Neural cell (in vitro differentiated cells): ENCODE measurements at regions not wholly inside any gene's neighbourhood (a gene's known extent, or its start where the extent isn't known, plus 50 kb on each side); places are given as distances from the start of the nearest gene placed in this dataset.

Source experiments
- H2AFZ ChIP-seq: fragments of 200-600, 300-800 bp; sonication (generic), shearing (Covaris generic); 2 replicates; pipeline ENCODE4 v1.6.0; 2014; ENCODE audit warnings: low read depth, mild to moderate bottlenecking, antibody characterized with exemption, low read length, moderate library complexity
- H3F3A ChIP-seq: fragments of 200-600 bp; shearing (Covaris generic); 2 replicates; pipeline ENCODE4 v1.6.1; 2016; ENCODE audit warnings: mild to moderate bottlenecking, moderate library complexity, mixed read lengths, antibody characterized with exemption, low read length; ENCODE audit not compliant: insufficient read depth, poor library complexity, severe bottlenecking
- H3K27ac ChIP-seq: fragments of 200-600, 300-800 bp; sonication (generic), shearing (Covaris generic); 2 replicates; pipeline ENCODE4 v1.5.1; 2014; ENCODE audit warnings: mild to moderate bottlenecking, low read length, moderate library complexity
- H3K27me3 ChIP-seq: fragments of 300-800, 200-600 bp; sonication (generic), shearing (Covaris generic); 2 replicates; pipeline ENCODE4 v1.6.0; 2014; ENCODE audit warnings: mild to moderate bottlenecking, low read depth, low read length, moderate library complexity; ENCODE audit not compliant: insufficient read depth
- H3K36me3 ChIP-seq: fragments of 300-800, 200-600 bp; sonication (generic), shearing (Covaris generic); 2 replicates; pipeline ENCODE4 v1.5.1; 2014; ENCODE audit warnings: mild to moderate bottlenecking, antibody characterized with exemption, low read length, moderate library complexity; ENCODE audit not compliant: insufficient read depth
- H3K4me2 ChIP-seq: fragments of 300-800, 200-600 bp; sonication (generic), shearing (Covaris generic); 2 replicates; pipeline ENCODE4 v1.6.0; 2014; ENCODE audit warnings: mild to moderate bottlenecking, low read length
- H3K4me3 ChIP-seq: fragments of 300-800, 200-600 bp; sonication (generic), shearing (Covaris generic); 2 replicates; pipeline ENCODE4 v1.5.1; 2014; ENCODE audit warnings: mild to moderate bottlenecking, low read length, moderate library complexity
- H3K79me2 ChIP-seq: fragments of 200-600 bp; shearing (Covaris generic); replicated peaks from 2 replicates; pipeline ENCODE4 v1.6.0; 2014; ENCODE audit warnings: mild to moderate bottlenecking, low read length, moderate library complexity; ENCODE audit not compliant: insufficient read depth
- H3K9ac ChIP-seq: fragments of 300-800, 200-600 bp; sonication (generic), shearing (Covaris generic); 2 replicates; pipeline ENCODE4 v1.6.1; 2016; ENCODE audit warnings: mild to moderate bottlenecking, low read length, mixed read lengths
- H3K9me2 ChIP-seq: fragments of 200-600 bp; shearing (Covaris generic); 2 replicates; pipeline ENCODE4 v1.6.1; 2016; ENCODE audit warnings: mild to moderate bottlenecking, low read length, mixed read lengths; ENCODE audit not compliant: insufficient read depth
- H3K9me3 ChIP-seq: fragments of 200-600, 300-800 bp; sonication (generic), shearing (Covaris generic); 2 replicates; pipeline ENCODE4 v1.6.1; 2016; ENCODE audit warnings: mild to moderate bottlenecking, mixed run types, low read length, moderate library complexity, mixed read lengths
- H4K20me1 ChIP-seq: fragments of 200-600 bp; shearing (Covaris generic); 2 replicates; pipeline ENCODE4 v1.6.1; 2016; ENCODE audit warnings: mild to moderate bottlenecking, mixed run types; ENCODE audit not compliant: insufficient read depth
- EP300 ChIP-seq: fragments of 450-650 bp; conservative IDR thresholded peaks from 2 replicates; pipeline ENCODE4 v1.6.1; 2014; ENCODE audit warnings: antibody characterized with exemption, mild to moderate bottlenecking, moderate library complexity; ENCODE audit not compliant: poor library complexity, severe bottlenecking
- EZH2 ChIP-seq: fragments of 200-600, 300-800 bp; shearing (Covaris generic), sonication (generic); IDR thresholded peaks from 2 replicates; pipeline ENCODE4 v1.6.1; 2014; ENCODE audit warnings: antibody characterized with exemption, low read length, borderline replicate concordance, mild to moderate bottlenecking; ENCODE audit not compliant: insufficient read depth, poor library complexity, severe bottlenecking
- MXI1 ChIP-seq: fragments of 450-650 bp; conservative IDR thresholded peaks from 2 replicates; pipeline ENCODE4 v1.6.1; 2014; ENCODE audit warnings: antibody characterized with exemption, mild to moderate bottlenecking; ENCODE audit not compliant: poor library complexity, severe bottlenecking
- POLR2AphosphoS5 ChIP-seq: IDR thresholded peaks from 2 replicates; pipeline ENCODE4 v1.6.1; 2012
- RAD21 ChIP-seq: fragments of 450-650 bp; conservative IDR thresholded peaks from 2 replicates; pipeline ENCODE4 v1.6.1; 2014; ENCODE audit warnings: antibody characterized with exemption, mild to moderate bottlenecking, moderate library complexity
- SMC3 ChIP-seq: fragments of 450-650 bp; conservative IDR thresholded peaks from 2 replicates; pipeline ENCODE4 v1.6.1; 2014; ENCODE audit warnings: antibody characterized with exemption, mild to moderate bottlenecking, moderate library complexity; ENCODE audit not compliant: poor library complexity
- TAF1 ChIP-seq: IDR thresholded peaks from 2 replicates; pipeline ENCODE4 v1.6.1; 2012; ENCODE audit warnings: low read depth
- TF ChIP-seq, protein P1 (sequence below): fragments of 450-650 bp; IDR thresholded peaks from 2 replicates; pipeline ENCODE4 v1.5.1; 2014; ENCODE audit warnings: antibody characterized with exemption, mild to moderate bottlenecking, moderate library complexity; ENCODE audit not compliant: poor library complexity, severe bottlenecking
- TF ChIP-seq, protein P2 (sequence below): IDR thresholded peaks from 2 replicates; pipeline ENCODE4 v1.6.1; 2012; ENCODE audit warnings: borderline replicate concordance

DNA sequence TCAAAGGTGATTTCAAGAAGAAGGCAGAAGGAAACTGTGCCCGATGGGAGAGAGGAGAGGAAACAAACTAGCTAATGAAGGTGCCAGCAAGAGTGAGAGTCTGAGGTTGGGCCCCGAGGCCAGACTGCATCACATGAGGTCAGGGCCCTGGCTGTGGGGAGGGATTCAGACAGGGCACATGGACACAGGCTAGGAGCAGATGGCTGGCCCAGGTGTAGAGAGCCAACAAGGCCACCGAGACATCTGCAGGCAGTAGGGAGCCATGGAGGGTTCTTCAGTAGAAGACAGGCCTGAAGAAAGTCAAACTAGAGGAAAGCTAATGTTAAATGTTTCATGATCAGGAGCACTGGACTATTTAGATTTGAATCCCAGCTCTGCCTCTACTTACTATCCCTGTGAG lies 755.0 kb upstream of the RAB6C start:
- Histone ChIP-seq H3K9ac (no peak overlapping the region), H3K27ac (no peak overlapping the region), H3K79me2 (no peaks in the 10 kb centered on the region), H3F3A (no peaks in the 10 kb centered on the region), H3K36me3 (no peaks in the 10 kb centered on the region), H3K4me2 (no peak overlapping the region), H3K9me2 (no peaks in the 10 kb centered on the region), H2AFZ (no peak overlapping the region), H3K9me3 (no peaks in the 10 kb centered on the region), H4K20me1 (no peaks in the 10 kb centered on the region), H3K4me3 (no peak overlapping the region), H3K27me3 (no peaks in the 10 kb centered on the region)
- no peak for TF ChIP-seq MXI1
- TF ChIP-seq, protein P1, sequence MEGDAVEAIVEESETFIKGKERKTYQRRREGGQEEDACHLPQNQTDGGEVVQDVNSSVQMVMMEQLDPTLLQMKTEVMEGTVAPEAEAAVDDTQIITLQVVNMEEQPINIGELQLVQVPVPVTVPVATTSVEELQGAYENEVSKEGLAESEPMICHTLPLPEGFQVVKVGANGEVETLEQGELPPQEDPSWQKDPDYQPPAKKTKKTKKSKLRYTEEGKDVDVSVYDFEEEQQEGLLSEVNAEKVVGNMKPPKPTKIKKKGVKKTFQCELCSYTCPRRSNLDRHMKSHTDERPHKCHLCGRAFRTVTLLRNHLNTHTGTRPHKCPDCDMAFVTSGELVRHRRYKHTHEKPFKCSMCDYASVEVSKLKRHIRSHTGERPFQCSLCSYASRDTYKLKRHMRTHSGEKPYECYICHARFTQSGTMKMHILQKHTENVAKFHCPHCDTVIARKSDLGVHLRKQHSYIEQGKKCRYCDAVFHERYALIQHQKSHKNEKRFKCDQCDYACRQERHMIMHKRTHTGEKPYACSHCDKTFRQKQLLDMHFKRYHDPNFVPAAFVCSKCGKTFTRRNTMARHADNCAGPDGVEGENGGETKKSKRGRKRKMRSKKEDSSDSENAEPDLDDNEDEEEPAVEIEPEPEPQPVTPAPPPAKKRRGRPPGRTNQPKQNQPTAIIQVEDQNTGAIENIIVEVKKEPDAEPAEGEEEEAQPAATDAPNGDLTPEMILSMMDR: no peak
- no peak for TF ChIP-seq TAF1
- no peak for TF ChIP-seq EZH2
- TF ChIP-seq POLR2AphosphoS5: no peak
- TF ChIP-seq SMC3: no peak
- TF ChIP-seq RAD21: no peak
- TF ChIP-seq, protein P2, sequence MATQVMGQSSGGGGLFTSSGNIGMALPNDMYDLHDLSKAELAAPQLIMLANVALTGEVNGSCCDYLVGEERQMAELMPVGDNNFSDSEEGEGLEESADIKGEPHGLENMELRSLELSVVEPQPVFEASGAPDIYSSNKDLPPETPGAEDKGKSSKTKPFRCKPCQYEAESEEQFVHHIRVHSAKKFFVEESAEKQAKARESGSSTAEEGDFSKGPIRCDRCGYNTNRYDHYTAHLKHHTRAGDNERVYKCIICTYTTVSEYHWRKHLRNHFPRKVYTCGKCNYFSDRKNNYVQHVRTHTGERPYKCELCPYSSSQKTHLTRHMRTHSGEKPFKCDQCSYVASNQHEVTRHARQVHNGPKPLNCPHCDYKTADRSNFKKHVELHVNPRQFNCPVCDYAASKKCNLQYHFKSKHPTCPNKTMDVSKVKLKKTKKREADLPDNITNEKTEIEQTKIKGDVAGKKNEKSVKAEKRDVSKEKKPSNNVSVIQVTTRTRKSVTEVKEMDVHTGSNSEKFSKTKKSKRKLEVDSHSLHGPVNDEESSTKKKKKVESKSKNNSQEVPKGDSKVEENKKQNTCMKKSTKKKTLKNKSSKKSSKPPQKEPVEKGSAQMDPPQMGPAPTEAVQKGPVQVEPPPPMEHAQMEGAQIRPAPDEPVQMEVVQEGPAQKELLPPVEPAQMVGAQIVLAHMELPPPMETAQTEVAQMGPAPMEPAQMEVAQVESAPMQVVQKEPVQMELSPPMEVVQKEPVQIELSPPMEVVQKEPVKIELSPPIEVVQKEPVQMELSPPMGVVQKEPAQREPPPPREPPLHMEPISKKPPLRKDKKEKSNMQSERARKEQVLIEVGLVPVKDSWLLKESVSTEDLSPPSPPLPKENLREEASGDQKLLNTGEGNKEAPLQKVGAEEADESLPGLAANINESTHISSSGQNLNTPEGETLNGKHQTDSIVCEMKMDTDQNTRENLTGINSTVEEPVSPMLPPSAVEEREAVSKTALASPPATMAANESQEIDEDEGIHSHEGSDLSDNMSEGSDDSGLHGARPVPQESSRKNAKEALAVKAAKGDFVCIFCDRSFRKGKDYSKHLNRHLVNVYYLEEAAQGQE: no peak
- TF ChIP-seq EP300: no peak

DNA sequence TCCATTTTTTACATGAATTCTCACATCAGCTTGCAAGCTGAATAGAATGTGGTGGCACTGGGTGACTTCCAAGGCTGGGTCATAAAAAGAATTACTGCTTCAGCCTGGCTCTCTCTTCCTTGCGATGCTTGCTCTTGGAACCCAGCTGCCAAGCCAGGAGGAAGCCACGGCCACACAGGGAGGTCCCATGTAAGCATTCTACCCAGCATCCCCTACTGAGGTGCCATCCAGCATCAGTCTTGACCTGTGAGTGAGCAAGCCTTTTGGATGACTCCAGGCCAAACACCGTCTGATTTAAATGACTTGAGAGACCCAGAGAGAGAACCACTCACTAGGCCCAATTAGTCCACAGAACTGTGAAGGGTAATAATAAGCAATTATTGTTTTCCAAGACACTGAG lies 750.3 kb upstream of the RAB6C start:
- no peak overlapping the region for H3K4me2 ChIP-seq
- H3F3A ChIP-seq: no peaks in the 10 kb centered on the region
- no peak overlapping the region for H3K9ac ChIP-seq
- no peaks in the 10 kb centered on the region for H3K79me2 ChIP-seq
- no peak overlapping the region for H2AFZ ChIP-seq
- no peaks in the 10 kb centered on the region for H3K9me2 ChIP-seq
- no peaks in the 10 kb centered on the region for H4K20me1 ChIP-seq
- H3K36me3 ChIP-seq: no peaks in the 10 kb centered on the region
- H3K4me3 ChIP-seq: no peak overlapping the region
- TF ChIP-seq, protein P1: no peak
- TF ChIP-seq POLR2AphosphoS5 (no peak), TAF1 (no peak), SMC3 (no peak), EP300 (no peak), RAD21 (no peak), MXI1 (no peak), EZH2 (no peak)
- TF ChIP-seq, protein P2: no peak
- no peak overlapping the region for H3K27ac ChIP-seq
- H3K27me3 ChIP-seq: no peaks in the 10 kb centered on the region
- H3K9me3 ChIP-seq: no peaks in the 10 kb centered on the region
